Vagina (tissue), 2 donors: ENCODE measurements at regions not wholly inside any gene's neighbourhood (a gene's known extent, or its start where the extent isn't known, plus 50 kb on each side); places are given as distances from the start of the nearest gene placed in this dataset.

Experiments used
- POLR2AphosphoS5 ChIP-seq, 2 donors: sonication (generic); formaldehyde crosslinking; IDR thresholded peaks; one replicate each; pipeline ENCODE4 v1.9.0; 2017; ENCODE audit warnings: antibody characterized with exemption in 2 of 2, mild to moderate bottlenecking in 2 of 2, low read depth in 1 of 2; ENCODE audit not compliant: insufficient read depth in 1 of 2
- TF ChIP-seq, protein P1 (sequence below), 3 experiments: fragments of 450-650 bp in 2 of 3; fragments of 200-600 bp in 1 of 3; sonication (generic) in 1 of 3; IDR thresholded peaks; one replicate each; pipeline ENCODE4 v1.5.1; 2017 to 2019; ENCODE audit warnings: antibody characterized with exemption in 3 of 3, mild to moderate bottlenecking in 2 of 3, moderate library complexity in 2 of 3

DNA sequence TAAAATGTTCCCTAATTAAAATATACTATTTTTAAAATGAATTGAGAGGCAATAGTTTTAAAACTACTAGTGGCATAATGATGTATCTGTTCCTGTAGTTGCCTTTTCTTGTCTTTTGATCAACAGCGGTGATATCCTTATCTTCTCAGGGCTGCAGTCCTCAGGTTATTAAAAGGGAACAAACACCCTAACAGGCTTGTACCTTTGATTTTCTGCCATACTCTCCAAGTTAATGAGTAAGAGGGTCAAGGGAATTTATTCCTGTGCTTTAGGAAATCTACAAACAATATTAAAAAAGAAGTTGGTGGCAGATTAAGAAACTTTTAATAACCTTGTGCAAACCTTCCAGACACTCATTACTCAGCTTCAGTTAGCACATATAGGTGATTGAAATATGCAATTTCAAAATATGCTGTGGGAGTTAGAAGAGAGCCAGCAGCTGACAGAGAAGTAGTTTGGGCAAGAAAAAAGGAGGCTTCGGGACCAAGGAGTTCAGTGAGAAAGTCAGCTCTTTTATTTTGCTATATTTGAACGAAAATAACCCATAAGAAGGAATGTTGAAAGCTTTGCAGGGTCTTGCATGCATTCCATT lies 81.0 kb upstream of the TLE4 start:
- TF ChIP-seq POLR2AphosphoS5 (IDR thresholded peaks at IDR 0.05; ENCODE audit: insufficient read depth in 1 of 2, low read depth in 1 of 2): no peak
- TF ChIP-seq, protein P1, sequence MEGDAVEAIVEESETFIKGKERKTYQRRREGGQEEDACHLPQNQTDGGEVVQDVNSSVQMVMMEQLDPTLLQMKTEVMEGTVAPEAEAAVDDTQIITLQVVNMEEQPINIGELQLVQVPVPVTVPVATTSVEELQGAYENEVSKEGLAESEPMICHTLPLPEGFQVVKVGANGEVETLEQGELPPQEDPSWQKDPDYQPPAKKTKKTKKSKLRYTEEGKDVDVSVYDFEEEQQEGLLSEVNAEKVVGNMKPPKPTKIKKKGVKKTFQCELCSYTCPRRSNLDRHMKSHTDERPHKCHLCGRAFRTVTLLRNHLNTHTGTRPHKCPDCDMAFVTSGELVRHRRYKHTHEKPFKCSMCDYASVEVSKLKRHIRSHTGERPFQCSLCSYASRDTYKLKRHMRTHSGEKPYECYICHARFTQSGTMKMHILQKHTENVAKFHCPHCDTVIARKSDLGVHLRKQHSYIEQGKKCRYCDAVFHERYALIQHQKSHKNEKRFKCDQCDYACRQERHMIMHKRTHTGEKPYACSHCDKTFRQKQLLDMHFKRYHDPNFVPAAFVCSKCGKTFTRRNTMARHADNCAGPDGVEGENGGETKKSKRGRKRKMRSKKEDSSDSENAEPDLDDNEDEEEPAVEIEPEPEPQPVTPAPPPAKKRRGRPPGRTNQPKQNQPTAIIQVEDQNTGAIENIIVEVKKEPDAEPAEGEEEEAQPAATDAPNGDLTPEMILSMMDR (IDR thresholded peaks at IDR 0.05): no peak
